ENCODE measurements at regions not wholly inside any gene's neighbourhood (a gene's known extent, or its start where the extent isn't known, plus 50 kb on each side); places are given as distances from the start of the nearest gene placed in this dataset.
"Not testable (repeated sequence)": the region's sequence is repeated elsewhere in the genome, so short reads cannot be mapped to it uniquely, and the experiment has no call there.

- no peak for DNase-seq
Measured at GRCh38 chr2:16090650-16091575, 150.6 kb downstream of the MYCN start.

GRCh38 chr2:16089491-16089890, 149.1 kb downstream of the MYCN start:
- DNase-seq, result not testable (repeated sequence)

- DNase-seq, result no peak
Measured at GRCh38 chr2:16088802-16089112, 148.4 kb downstream of the MYCN start.

GRCh38 chr2:16088035-16088801, 147.9 kb downstream of the MYCN start:
- DNase-seq, result no peak

- not testable (repeated sequence) for DNase-seq
Measured at GRCh38 chr2:16086136-16086535, 145.8 kb downstream of the MYCN start.

- DNase-seq, result no peak
Measured at GRCh38 chr2:16085073-16085472, 144.7 kb downstream of the MYCN start.

- DNase-seq, result no peak
Measured at GRCh38 chr2:16084274-16084673, 143.9 kb downstream of the MYCN start.

GRCh38 chr2:16082276-16082675, 141.9 kb downstream of the MYCN start:
- no peak for DNase-seq

GRCh38 chr2:16081316-16082200, 141.2 kb downstream of the MYCN start:
- no peak for DNase-seq

- DNase-seq, result no peak
Measured at GRCh38 chr2:16080516-16080915, 140.2 kb downstream of the MYCN start.

GRCh38 chr2:16080071-16080470, 139.7 kb downstream of the MYCN start:
- DNase-seq, result no peak

GRCh38 chr2:16079637-16080036, 139.3 kb downstream of the MYCN start:
- DNase-seq, result no peak

- no peak for DNase-seq
Measured at GRCh38 chr2:16077601-16078000, 137.3 kb downstream of the MYCN start.

GRCh38 chr2:16076911-16077310, 136.6 kb downstream of the MYCN start:
- no peak for DNase-seq

- no peak for DNase-seq
Measured at GRCh38 chr2:16075045-16076012, 135.0 kb downstream of the MYCN start.

- no peak for DNase-seq
Measured at GRCh38 chr2:16073921-16074425, 133.6 kb downstream of the MYCN start.

GRCh38 chr2:16073471-16073870, 133.1 kb downstream of the MYCN start:
- no peak for DNase-seq

- no peak for DNase-seq
Measured at GRCh38 chr2:16072638-16073290, 132.4 kb downstream of the MYCN start.

GRCh38 chr2:16071865-16072637, 131.7 kb downstream of the MYCN start:
- no peak for DNase-seq
